G401.6 (cell line): ENCODE measurements at regions not wholly inside any gene's neighbourhood (a gene's known extent, or its start where the extent isn't known, plus 50 kb on each side); places are given as distances from the start of the nearest gene placed in this dataset.
"Not testable (repeated sequence)": the region's sequence is repeated elsewhere in the genome, so short reads cannot be mapped to it uniquely, and the experiment has no call there.

Experiments used
- FAIRE-seq: peaks from 2 replicates; lab custom pipeline; 2012; peaks lifted over from hg19 to GRCh38; lab: Jason Lieb, UNC

GRCh38 chr3:80734920-80735319 lies 967.1 kb upstream of the ROBO1 start:
- FAIRE-seq: no peak

- no peak for FAIRE-seq
Observed at GRCh38 chr3:80734483-80734882, 966.7 kb upstream of the ROBO1 start.

- no peak for FAIRE-seq
Observed at GRCh38 chr3:80733522-80734176, 965.9 kb upstream of the ROBO1 start.

GRCh38 chr3:80727561-80727960 lies 959.8 kb upstream of the ROBO1 start:
- FAIRE-seq: not testable (repeated sequence)

GRCh38 chr3:80709597-80710322 lies 942.0 kb upstream of the ROBO1 start:
- not testable (repeated sequence) for FAIRE-seq

- FAIRE-seq: no peak
Observed at GRCh38 chr3:80705290-80705689, 937.5 kb upstream of the ROBO1 start.

- no peak for FAIRE-seq
Observed at GRCh38 chr3:80701349-80701748, 933.6 kb upstream of the ROBO1 start.

- FAIRE-seq: no peak
Observed at GRCh38 chr3:80697291-80697690, 929.5 kb upstream of the ROBO1 start.

GRCh38 chr3:80696280-80696679 lies 928.5 kb upstream of the ROBO1 start:
- no peak for FAIRE-seq

GRCh38 chr3:80688814-80689213 lies 921.0 kb upstream of the ROBO1 start:
- FAIRE-seq: peak; percentile 93

- FAIRE-seq: no peak
Observed at GRCh38 chr3:80682951-80683350, 915.2 kb upstream of the ROBO1 start.

GRCh38 chr3:80682235-80682634 lies 914.4 kb upstream of the ROBO1 start:
- FAIRE-seq: no peak

- no peak for FAIRE-seq
Observed at GRCh38 chr3:80677796-80678195, 910.0 kb upstream of the ROBO1 start.

GRCh38 chr3:80676866-80677265 lies 909.1 kb upstream of the ROBO1 start:
- FAIRE-seq: peak; percentile 42

- no peak for FAIRE-seq
Observed at GRCh38 chr3:80676261-80676660, 908.5 kb upstream of the ROBO1 start.

GRCh38 chr3:80675790-80676189 lies 908.0 kb upstream of the ROBO1 start:
- no peak for FAIRE-seq

GRCh38 chr3:80668600-80669294 lies 900.9 kb upstream of the ROBO1 start:
- FAIRE-seq: no peak

- no peak for FAIRE-seq
Observed at GRCh38 chr3:80668100-80668499, 900.3 kb upstream of the ROBO1 start.

GRCh38 chr3:80663426-80663825 lies 895.6 kb upstream of the ROBO1 start:
- FAIRE-seq: no peak

- FAIRE-seq: no peak
Observed at GRCh38 chr3:80655216-80655615, 887.4 kb upstream of the ROBO1 start.

- no peak for FAIRE-seq
Observed at GRCh38 chr3:80649170-80649569, 881.4 kb upstream of the ROBO1 start.

GRCh38 chr3:80643421-80643820 lies 875.6 kb upstream of the ROBO1 start:
- no peak for FAIRE-seq
